ENCODE measurements at regions not wholly inside any gene's neighbourhood (a gene's known extent, or its start where the extent isn't known, plus 50 kb on each side); places are given as distances from the start of the nearest gene placed in this dataset.

GRCh38 chr10:108905171-108905570, 1018.1 kb downstream of the XPNPEP1 start:
- DNase-seq = no peak

GRCh38 chr10:108904163-108904838, 1019.0 kb downstream of the XPNPEP1 start:
- no peak for DNase-seq

- DNase-seq = no peak
Measured at GRCh38 chr10:108902619-108903285, 1020.6 kb downstream of the XPNPEP1 start.

- DNase-seq = no peak
Measured at GRCh38 chr10:108901781-108902618, 1021.3 kb downstream of the XPNPEP1 start.

GRCh38 chr10:108899670-108900069, 1023.6 kb downstream of the XPNPEP1 start:
- DNase-seq = no peak

GRCh38 chr10:108894402-108895301, 1028.7 kb downstream of the XPNPEP1 start:
- DNase-seq = no peak

- DNase-seq = no peak
Measured at GRCh38 chr10:108877095-108877561, 1046.2 kb downstream of the XPNPEP1 start.

- DNase-seq = no peak
Measured at GRCh38 chr10:108872854-108873253, 1050.5 kb downstream of the XPNPEP1 start.

- no peak for DNase-seq
Measured at GRCh38 chr10:108868881-108869280, 1054.4 kb downstream of the XPNPEP1 start.

GRCh38 chr10:108862676-108863350, 1060.5 kb downstream of the XPNPEP1 start:
- DNase-seq = no peak

GRCh38 chr10:108861181-108861754, 1062.0 kb downstream of the XPNPEP1 start:
- DNase-seq = no peak

GRCh38 chr10:108852211-108852610, 1071.1 kb downstream of the XPNPEP1 start:
- DNase-seq = no peak

- no peak for DNase-seq
Measured at GRCh38 chr10:108850138-108850854, 1073.0 kb downstream of the XPNPEP1 start.

- no peak for DNase-seq
Measured at GRCh38 chr10:108849688-108850087, 1073.6 kb downstream of the XPNPEP1 start.

- no peak for DNase-seq
Measured at GRCh38 chr10:108849186-108849585, 1074.1 kb downstream of the XPNPEP1 start.

- DNase-seq = no peak
Measured at GRCh38 chr10:108848046-108848445, 1075.3 kb downstream of the XPNPEP1 start.

GRCh38 chr10:108840944-108841343, 1082.4 kb downstream of the XPNPEP1 start:
- no peak for DNase-seq

- DNase-seq = no peak
Measured at GRCh38 chr10:108836362-108836761, 1086.9 kb downstream of the XPNPEP1 start.

- no peak for DNase-seq
Measured at GRCh38 chr10:108822026-108822425, 1101.3 kb downstream of the XPNPEP1 start.

GRCh38 chr10:108819302-108819701, 1104.0 kb downstream of the XPNPEP1 start:
- no peak for DNase-seq

- no peak for DNase-seq
Measured at GRCh38 chr10:108817584-108817983, 1105.7 kb downstream of the XPNPEP1 start.
